ENCODE measurements at regions not wholly inside any gene's neighbourhood (a gene's known extent, or its start where the extent isn't known, plus 50 kb on each side); places are given as distances from the start of the nearest gene placed in this dataset.

DNA sequence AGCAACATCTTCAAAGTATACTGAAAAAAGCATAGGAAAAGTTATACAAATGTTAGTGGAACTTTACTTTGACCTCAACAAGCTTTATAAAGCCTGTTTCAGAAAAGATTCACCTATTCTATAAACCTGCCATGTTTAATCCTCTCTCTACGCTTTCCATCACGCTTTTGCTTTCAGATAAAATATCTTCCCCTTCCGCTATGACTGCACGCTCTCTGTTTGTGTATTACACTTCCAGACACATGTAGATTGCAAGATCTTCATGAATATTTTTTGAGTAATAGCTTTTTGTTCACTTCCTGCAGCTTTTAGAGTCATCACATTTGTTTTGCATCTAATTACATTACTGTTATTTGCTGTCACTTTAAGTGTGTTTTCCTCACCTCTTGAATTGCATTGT is 271.4 kb downstream of the RASSF9 start:
- in situ Hi-C loops (cut with MboI; ENCODE audit: low sequenced_read_pairs): no loop called here

GRCh38 chr12:85568395-85569103 is 267.7 kb downstream of the RASSF9 start:
- in situ Hi-C loops (cut with MboI; ENCODE audit: low sequenced_read_pairs): no loop called here

GRCh38 chr12:85569261-85569660 is 266.9 kb downstream of the RASSF9 start:
- in situ Hi-C loops (cut with MboI; ENCODE audit: low sequenced_read_pairs): no loop called here

GRCh38 chr12:85572956-85573355 is 263.3 kb downstream of the RASSF9 start:
- in situ Hi-C loops (cut with MboI; ENCODE audit: low sequenced_read_pairs): no loop called here

- in situ Hi-C loops (cut with MboI; ENCODE audit: low sequenced_read_pairs): no loop called here
These were observed 262.5 kb downstream of the RASSF9 start for GRCh38 chr12:85573635-85574214.

GRCh38 chr12:85574291-85574690 is 261.9 kb downstream of the RASSF9 start:
- in situ Hi-C loops (cut with MboI; ENCODE audit: low sequenced_read_pairs): no loop called here

GRCh38 chr12:85575120-85576096 is 260.8 kb downstream of the RASSF9 start:
- in situ Hi-C loops (cut with MboI; ENCODE audit: low sequenced_read_pairs): no loop called here

DNA sequence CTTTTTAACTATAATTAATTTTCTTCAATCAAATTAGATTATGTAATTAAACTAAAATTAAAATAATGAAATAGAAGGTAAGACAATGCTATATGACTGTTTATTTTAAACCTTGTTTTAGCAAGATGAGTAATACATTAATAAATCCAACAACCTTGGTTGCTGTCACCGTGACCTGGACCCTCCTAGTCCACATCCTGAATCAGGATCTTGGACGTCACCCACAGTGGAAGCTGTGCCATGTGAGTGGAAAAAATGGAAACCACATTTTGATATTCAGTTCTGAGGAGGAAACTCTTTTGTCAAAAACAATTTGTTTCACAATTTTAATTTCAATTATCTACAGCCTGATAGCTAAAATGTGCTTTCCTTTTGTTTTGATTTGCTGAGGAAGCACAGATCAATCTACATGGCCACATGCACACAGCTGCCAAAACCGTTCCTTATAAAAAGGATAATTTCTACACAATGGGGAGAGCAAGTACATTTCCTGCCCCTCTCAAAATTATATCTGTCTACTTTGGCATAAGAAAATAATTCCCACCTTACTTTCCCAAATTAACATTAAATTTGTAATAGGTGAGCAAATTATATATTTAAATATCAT is 255.5 kb downstream of the RASSF9 start:
- in situ Hi-C loops (cut with MboI; ENCODE audit: low sequenced_read_pairs): no loop called here

- in situ Hi-C loops (cut with MboI; ENCODE audit: low sequenced_read_pairs): no loop called here
These were observed 249.1 kb downstream of the RASSF9 start for GRCh38 chr12:85587158-85587557.

DNA sequence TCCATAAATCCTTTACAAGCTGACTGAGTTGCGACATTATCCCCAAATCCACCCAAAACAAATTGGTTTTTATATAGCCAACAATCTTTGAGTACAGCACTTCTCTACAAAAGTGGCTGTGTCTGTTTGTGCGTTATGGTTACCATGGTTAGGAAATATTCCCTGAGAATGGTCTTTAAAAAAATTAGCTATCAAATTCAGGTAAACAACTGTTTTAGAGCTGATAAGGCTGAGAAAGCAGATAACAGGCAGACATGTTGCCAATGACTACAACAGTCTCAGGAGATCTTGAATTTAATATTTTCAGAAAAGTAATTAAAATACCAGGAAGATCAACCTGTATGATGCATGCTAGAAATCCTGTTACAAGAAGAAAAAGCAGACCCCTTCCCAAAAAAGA is 248.0 kb downstream of the RASSF9 start:
- in situ Hi-C loops (cut with MboI; ENCODE audit: low sequenced_read_pairs): no loop called here

GRCh38 chr12:85600841-85601240 is 235.4 kb downstream of the RASSF9 start:
- in situ Hi-C loops (cut with MboI; ENCODE audit: low sequenced_read_pairs): no loop called here

GRCh38 chr12:85603556-85603955 is 232.7 kb downstream of the RASSF9 start:
- in situ Hi-C loops (cut with MboI; ENCODE audit: low sequenced_read_pairs): no loop called here

DNA sequence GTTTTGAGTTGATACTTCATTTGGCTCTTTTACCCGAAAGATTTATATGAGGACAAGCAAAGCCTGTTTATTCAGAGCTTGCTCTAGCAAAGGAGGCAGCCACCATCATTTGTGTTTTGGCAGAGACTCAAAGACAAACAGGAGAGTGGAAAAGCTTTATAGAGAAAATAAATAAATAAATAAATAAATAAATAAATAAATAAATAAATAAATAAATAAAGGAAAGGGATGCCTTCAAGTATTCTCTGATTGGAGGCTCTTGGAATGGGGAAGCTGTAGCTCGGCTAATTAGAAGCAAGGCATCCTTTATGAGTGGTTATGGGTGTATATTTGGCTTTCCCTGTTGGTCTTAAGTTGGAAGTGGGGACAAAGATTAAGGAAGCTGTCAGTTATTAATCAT is 229.8 kb downstream of the RASSF9 start:
- in situ Hi-C loops (cut with MboI; ENCODE audit: low sequenced_read_pairs): no loop called here

DNA sequence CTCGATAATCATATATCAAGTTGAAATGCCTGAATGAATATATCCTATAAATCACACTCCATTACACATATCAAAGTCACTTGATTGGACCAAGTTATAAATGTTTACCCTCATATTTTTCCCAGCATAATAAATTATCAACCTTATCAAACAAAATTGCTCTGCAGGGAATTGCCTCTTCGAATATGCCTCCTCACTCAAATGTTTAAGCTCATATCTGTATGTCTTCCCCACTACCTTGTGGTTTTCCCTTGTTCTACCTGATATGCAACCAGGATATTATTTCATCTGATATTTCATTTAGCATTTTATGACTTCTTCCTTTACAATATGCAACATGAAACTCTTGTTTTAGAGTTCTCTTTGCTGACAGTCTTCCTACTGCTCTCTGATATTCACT is 226.4 kb downstream of the RASSF9 start:
- in situ Hi-C loops (cut with MboI; ENCODE audit: low sequenced_read_pairs): no loop called here

DNA sequence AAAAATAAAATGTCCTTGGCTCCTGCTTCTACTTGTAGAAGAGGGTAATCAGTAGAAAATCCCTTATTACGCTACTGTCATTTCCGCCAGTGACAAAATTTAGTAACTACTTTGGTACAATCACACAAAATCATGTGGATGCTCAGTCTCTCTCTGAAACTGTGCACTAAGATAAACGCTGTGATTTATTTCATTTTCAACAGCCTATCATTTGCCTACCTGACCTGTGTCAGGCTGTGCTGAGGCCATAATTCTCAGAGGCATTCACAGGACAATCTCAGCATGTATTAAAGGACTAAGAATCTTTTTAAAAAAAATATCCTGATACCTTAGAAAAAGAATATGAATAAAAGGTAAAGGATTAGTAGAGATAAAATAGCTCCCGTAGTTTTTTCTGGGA is 226.0 kb downstream of the RASSF9 start:
- in situ Hi-C loops (cut with MboI; ENCODE audit: low sequenced_read_pairs): no loop called here

GRCh38 chr12:85616201-85616600 is 220.0 kb downstream of the RASSF9 start:
- in situ Hi-C loops (cut with MboI; ENCODE audit: low sequenced_read_pairs): no loop called here

DNA sequence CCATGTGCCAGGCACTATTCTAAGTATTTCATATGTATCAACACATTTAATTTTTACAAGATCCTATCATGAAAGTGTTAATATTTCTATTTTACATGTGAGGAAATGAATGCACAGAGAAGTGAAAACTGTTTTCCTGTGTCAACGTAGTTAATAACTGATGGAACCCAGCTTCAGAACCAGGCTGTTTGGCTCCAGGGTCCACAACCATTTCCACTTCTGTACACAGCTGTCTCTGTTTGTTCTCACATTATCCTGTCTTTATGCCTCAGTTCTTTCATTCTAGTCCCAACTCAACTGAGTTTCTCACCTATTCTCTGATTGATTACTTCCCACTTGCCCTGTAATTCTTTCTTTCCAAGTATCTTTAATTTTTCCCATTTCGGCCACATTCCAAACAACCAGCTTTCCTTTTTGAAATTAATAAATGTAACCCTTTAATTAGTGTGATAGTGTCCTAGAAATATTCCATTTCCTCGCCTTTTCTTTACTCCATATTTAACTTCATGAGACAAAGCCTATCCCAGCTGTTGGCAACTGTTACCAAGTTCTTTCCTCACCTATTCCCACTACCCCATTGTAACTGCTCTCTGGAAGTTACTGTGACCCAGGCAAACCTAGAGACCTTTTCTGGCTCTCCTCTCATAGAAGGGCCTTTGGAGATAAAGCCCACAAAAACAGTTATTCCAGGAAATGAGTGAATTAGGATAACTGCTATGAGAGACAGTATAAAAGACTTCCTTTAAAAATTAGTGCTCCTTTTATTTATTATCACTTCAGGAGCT is 218.7 kb downstream of the RASSF9 start:
- in situ Hi-C loops (cut with MboI; ENCODE audit: low sequenced_read_pairs): no loop called here

- in situ Hi-C loops (cut with MboI; ENCODE audit: low sequenced_read_pairs): no loop called here
These were observed 215.2 kb downstream of the RASSF9 start for GRCh38 chr12:85621041-85621440.

- in situ Hi-C loops (cut with MboI; ENCODE audit: low sequenced_read_pairs): no loop called here
These were observed 212.4 kb downstream of the RASSF9 start for GRCh38 chr12:85623763-85624162.

DNA sequence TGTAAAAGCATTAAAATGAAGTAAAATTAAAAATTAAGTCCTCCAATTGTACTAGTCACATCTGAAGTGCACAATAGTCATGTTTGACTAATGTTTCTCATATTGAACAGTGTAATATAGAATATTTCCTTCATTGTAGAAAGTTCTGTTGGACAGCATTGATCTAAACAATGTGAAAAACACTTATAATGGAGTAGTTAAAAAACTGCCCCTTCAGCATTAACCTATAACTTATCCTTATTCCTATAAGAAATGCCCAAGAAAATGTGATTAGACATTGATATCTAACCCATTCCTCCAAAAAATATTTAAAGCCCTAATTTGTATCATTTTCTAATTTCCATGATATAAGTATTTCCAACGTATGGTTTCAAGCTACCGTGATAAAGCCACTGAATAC is 210.7 kb downstream of the RASSF9 start:
- in situ Hi-C loops (cut with MboI; ENCODE audit: low sequenced_read_pairs): no loop called here
